RPMI8226 (cell line): ENCODE measurements at regions not wholly inside any gene's neighbourhood (a gene's known extent, or its start where the extent isn't known, plus 50 kb on each side); places are given as distances from the start of the nearest gene placed in this dataset.

Experiments used
- DNase-seq: peaks from one replicate; pipeline ENCODE4 v3.0.0-alpha.2; 2015

- DNase-seq = no peak
Observed at GRCh38 chr10:15462253-15462897, 91.3 kb upstream of the FAM171A1 start.

GRCh38 chr10:15461353-15462108, 90.4 kb upstream of the FAM171A1 start:
- no peak for DNase-seq

- DNase-seq = no peak
Observed at GRCh38 chr10:15460661-15461060, 89.6 kb upstream of the FAM171A1 start.

GRCh38 chr10:15459218-15459617, 88.1 kb upstream of the FAM171A1 start:
- DNase-seq = no peak

GRCh38 chr10:15457382-15457781, 86.3 kb upstream of the FAM171A1 start:
- no peak for DNase-seq

GRCh38 chr10:15455456-15455855, 84.4 kb upstream of the FAM171A1 start:
- DNase-seq = no peak

GRCh38 chr10:15453926-15454325, 82.8 kb upstream of the FAM171A1 start:
- no peak for DNase-seq

- no peak for DNase-seq
Observed at GRCh38 chr10:15453457-15453856, 82.4 kb upstream of the FAM171A1 start.

GRCh38 chr10:15452545-15452944, 81.5 kb upstream of the FAM171A1 start:
- no peak for DNase-seq

GRCh38 chr10:15451137-15452094, 80.3 kb upstream of the FAM171A1 start:
- DNase-seq = no peak

GRCh38 chr10:15448598-15448997, 77.5 kb upstream of the FAM171A1 start:
- DNase-seq = no peak

- DNase-seq = no peak
Observed at GRCh38 chr10:15445006-15445390, 73.9 kb upstream of the FAM171A1 start.

GRCh38 chr10:15444105-15445005, 73.3 kb upstream of the FAM171A1 start:
- DNase-seq = no peak

GRCh38 chr10:15442056-15442455, 71.0 kb upstream of the FAM171A1 start:
- no peak for DNase-seq

- DNase-seq = no peak
Observed at GRCh38 chr10:15440204-15440711, 69.2 kb upstream of the FAM171A1 start.

- no peak for DNase-seq
Observed at GRCh38 chr10:15439341-15439842, 68.3 kb upstream of the FAM171A1 start.

- no peak for DNase-seq
Observed at GRCh38 chr10:15436696-15437095, 65.6 kb upstream of the FAM171A1 start.

- DNase-seq = peak; percentile 71
Observed at GRCh38 chr10:15433850-15434537, 62.9 kb upstream of the FAM171A1 start.

GRCh38 chr10:15432266-15432665, 61.2 kb upstream of the FAM171A1 start:
- DNase-seq = no peak

- no peak for DNase-seq
Observed at GRCh38 chr10:15430969-15431771, 60.1 kb upstream of the FAM171A1 start.
